SK-N-SH (cell line): ENCODE measurements at regions not wholly inside any gene's neighbourhood (a gene's known extent, or its start where the extent isn't known, plus 50 kb on each side); places are given as distances from the start of the nearest gene placed in this dataset.

Experiments
- CTCF ChIA-PET: fragments of 300-600, 350-600 bp; formaldehyde crosslinking; extraction: SDS; loops from one replicate; lab custom pipeline; 2021; lab: Yijun Ruan, JAX
- POLR2A ChIA-PET: fragments of 350-600 bp; sonication (Branson Sonifier 250); formaldehyde crosslinking; extraction: SDS; loops from one replicate; lab custom pipeline; 2020; ENCODE audit warnings: antibody characterized with exemption, inconsistent platforms; lab: Yijun Ruan, JAX
- DNase-seq: peaks from one replicate; pipeline ENCODE4 v3.0.0; 2012
- H2AFZ ChIP-seq: fragments of 200-600 bp; sonication (generic); 2 replicates; pipeline ENCODE4 v1.8.1; 2016; ENCODE audit warnings: antibody characterized with exemption, mild to moderate bottlenecking, low read depth
- H3F3A ChIP-seq: fragments of 200-600 bp; sonication (generic); replicated peaks from 2 replicates; pipeline ENCODE3; 2016; ENCODE audit warnings: antibody characterized with exemption, mild to moderate bottlenecking; ENCODE audit not compliant: insufficient read depth
- H3K27ac ChIP-seq, 2 experiments: fragments of 200-500 bp in 1 of 2; fragments of 200-600 bp in 1 of 2; sonication (Bioruptor generic) in 1 of 2; sonication (generic), shearing (Covaris generic) in 1 of 2; 2 replicates each; pipeline versions ENCODE4 v1.5.1 to v1.6.1; 2014 to 2016; ENCODE audit warnings: low read depth in 2 of 2, inconsistent platforms in 1 of 2, low read length in 1 of 2, mild to moderate bottlenecking in 1 of 2, mixed read lengths in 1 of 2
- H3K27me3 ChIP-seq: fragments of 200-600 bp; sonication (generic), shearing (Covaris generic); 2 replicates; pipeline ENCODE4 v1.6.1; 2016; ENCODE audit warnings: mixed run types; ENCODE audit not compliant: insufficient read depth
- H3K36me3 ChIP-seq, 2 experiments: fragments of 200-500 bp in 1 of 2; fragments of 200-600 bp in 1 of 2; sonication (Bioruptor generic) in 1 of 2; sonication (generic) in 1 of 2; replicated peaks in 1 of 2; 2 replicates each; pipeline versions ENCODE3 to v1.5.1; 2014 to 2016; ENCODE audit warnings: low read length in 1 of 2, mild to moderate bottlenecking in 1 of 2; ENCODE audit not compliant: insufficient read depth in 2 of 2, control insufficient read depth in 1 of 2
- H3K4me1 ChIP-seq, 2 experiments: fragments of 200-500 bp in 1 of 2; fragments of 200-600 bp in 1 of 2; sonication (Bioruptor generic) in 1 of 2; sonication (generic), shearing (Covaris generic) in 1 of 2; 2 replicates each; pipeline versions ENCODE4 v1.5.1 to v1.6.1; 2014 to 2016; ENCODE audit warnings: low read depth in 1 of 2, low read length in 1 of 2, mixed run types in 1 of 2; ENCODE audit not compliant: insufficient read depth in 2 of 2, control insufficient read depth in 1 of 2
- H3K4me2 ChIP-seq: fragments of 200-600 bp; sonication (generic), shearing (Covaris generic); 2 replicates; pipeline ENCODE4 v1.6.1; 2017; ENCODE audit warnings: mixed run types
- H3K4me3 ChIP-seq, 2 experiments: fragments of 200-500 bp in 1 of 2; fragments of 200-600 bp in 1 of 2; sonication (Bioruptor generic) in 1 of 2; sonication (generic), shearing (Covaris generic) in 1 of 2; 2 replicates each; pipeline versions ENCODE4 v1.5.1 to v1.8.1; 2014 to 2016; ENCODE audit warnings: low read depth in 2 of 2, inconsistent platforms in 1 of 2, low read length in 1 of 2, mild to moderate bottlenecking in 1 of 2, mixed read lengths in 1 of 2, moderate library complexity in 1 of 2
- H3K79me2 ChIP-seq: fragments of 200-600 bp; sonication (generic); 2 replicates; pipeline ENCODE4 v1.8.1; 2017; ENCODE audit warnings: mild to moderate bottlenecking; ENCODE audit not compliant: insufficient read depth
- H3K9ac ChIP-seq: fragments of 200-600 bp; sonication (generic); 2 replicates; pipeline ENCODE4 v1.6.1; 2017; ENCODE audit warnings: mixed run types
- H3K9me2 ChIP-seq: fragments of 200-600 bp; sonication (generic); 2 replicates; pipeline ENCODE4 v1.6.1; 2017; ENCODE audit warnings: mixed run types
- H3K9me3 ChIP-seq: fragments of 200-600 bp; sonication (generic); 2 replicates; pipeline ENCODE4 v1.6.1; 2017; ENCODE audit warnings: mixed run types, mild to moderate bottlenecking, moderate library complexity
- H4K20me1 ChIP-seq: fragments of 200-600 bp; sonication (generic); 2 replicates; pipeline ENCODE4 v1.6.1; 2017; ENCODE audit warnings: mild to moderate bottlenecking, mixed run types; ENCODE audit not compliant: insufficient read depth
- ELF1 ChIP-seq: IDR thresholded peaks from 2 replicates; pipeline ENCODE4 v1.4.0; 2012
- EP300 ChIP-seq, 2 experiments: IDR thresholded peaks; 2 replicates each; pipeline versions ENCODE4 v1.4.0 to v1.6.1; 2012; ENCODE audit warnings: borderline replicate concordance in 1 of 2, low read depth in 1 of 2, low read length in 1 of 2
- FOSL2 ChIP-seq: IDR thresholded peaks from 2 replicates; pipeline ENCODE4 v1.4.0; 2012; ENCODE audit warnings: low read depth, mild to moderate bottlenecking, moderate library complexity, borderline replicate concordance
- FOXJ3 ChIP-seq: sonication (generic); formaldehyde crosslinking; IDR thresholded peaks from 2 replicates; pipeline ENCODE4 v1.5.1; 2020; ENCODE audit warnings: mild to moderate bottlenecking, missing genetic modification reagents
- FOXM1 ChIP-seq: IDR thresholded peaks from 2 replicates; pipeline ENCODE4 v1.4.0; 2012; ENCODE audit warnings: low read depth, mild to moderate bottlenecking
- GABPA ChIP-seq: IDR thresholded peaks from 2 replicates; pipeline ENCODE4 v1.4.0; 2012; ENCODE audit warnings: low read depth, mild to moderate bottlenecking
- GATA2 ChIP-seq: sonication (generic); formaldehyde crosslinking; IDR thresholded peaks from 2 replicates; pipeline ENCODE4 v1.5.0; 2020; ENCODE audit warnings: mild to moderate bottlenecking, missing genetic modification reagents
- JUND ChIP-seq: IDR thresholded peaks from 2 replicates; pipeline ENCODE4 v1.4.0; 2012
- MEF2A ChIP-seq: IDR thresholded peaks from 2 replicates; pipeline ENCODE4 v1.4.0; 2012; ENCODE audit warnings: low read depth, borderline replicate concordance
- MXI1 ChIP-seq: IDR thresholded peaks from 2 replicates; pipeline ENCODE4 v1.6.1; 2012; ENCODE audit warnings: mild to moderate bottlenecking, low read depth, low read length, improper control_type of control experiment
- NFIC ChIP-seq: IDR thresholded peaks from 2 replicates; pipeline ENCODE4 v1.4.0; 2012; ENCODE audit warnings: borderline replicate concordance
- NRF1 ChIP-seq: IDR thresholded peaks from 2 replicates; pipeline ENCODE4 v1.6.1; 2012; ENCODE audit warnings: low read depth, mild to moderate bottlenecking, low read length
- POLR2AphosphoS5 ChIP-seq: IDR thresholded peaks from 2 replicates; pipeline ENCODE4 v1.6.1; 2012; ENCODE audit warnings: low read depth, low read length
- RAD21 ChIP-seq: IDR thresholded peaks from 2 replicates; pipeline ENCODE4 v1.6.1; 2012; ENCODE audit warnings: mild to moderate bottlenecking, low read length
- RCOR1 ChIP-seq: fragments of 150-350 bp; IDR thresholded peaks from 2 replicates; pipeline ENCODE4 v1.6.1; 2017; ENCODE audit warnings: antibody characterized with exemption, low read length
- RFX5 ChIP-seq: IDR thresholded peaks from 2 replicates; pipeline ENCODE4 v1.6.1; 2012; ENCODE audit warnings: mild to moderate bottlenecking, improper control_type of control experiment, low read length
- RXRA ChIP-seq: IDR thresholded peaks from 2 replicates; pipeline ENCODE4 v1.4.0; 2012; ENCODE audit warnings: low read depth, mild to moderate bottlenecking, borderline replicate concordance
- SIN3A ChIP-seq: IDR thresholded peaks from 2 replicates; pipeline ENCODE4 v1.6.1; 2012; ENCODE audit warnings: low read depth, mild to moderate bottlenecking, low read length, moderate library complexity, borderline replicate concordance
- SMC3 ChIP-seq: IDR thresholded peaks from 2 replicates; pipeline ENCODE4 v1.6.1; 2012; ENCODE audit warnings: low read depth, low read length, improper control_type of control experiment
- TAF1 ChIP-seq: IDR thresholded peaks from 2 replicates; pipeline ENCODE4 v1.6.1; 2012; ENCODE audit warnings: low read depth, mild to moderate bottlenecking, low read length, moderate library complexity, borderline replicate concordance
- TCF12 ChIP-seq: IDR thresholded peaks from 2 replicates; pipeline ENCODE4 v1.4.0; 2012
- TEAD4 ChIP-seq: IDR thresholded peaks from 2 replicates; pipeline ENCODE4 v1.4.0; 2012; ENCODE audit warnings: mild to moderate bottlenecking, borderline replicate concordance; ENCODE audit not compliant: insufficient read depth
- YY1 ChIP-seq: IDR thresholded peaks from 2 replicates; pipeline ENCODE4 v1.4.0; 2012; ENCODE audit warnings: low read depth, mild to moderate bottlenecking
- WGBS: methylation state at CpG from one replicate; pipeline ENCODE4 v1.1.6; 2017; ENCODE audit warnings: low lambda C conversion rate; 5-methylcytosine and 5-hydroxymethylcytosine counted together
- TF ChIP-seq, protein P1 (sequence below): IDR thresholded peaks from 2 replicates; pipeline ENCODE4 v1.4.0; 2012; ENCODE audit warnings: low read depth
- TF ChIP-seq, protein P2 (sequence below): IDR thresholded peaks from 2 replicates; pipeline ENCODE4 v1.6.1; 2012; ENCODE audit warnings: mild to moderate bottlenecking, low read depth, low read length, moderate library complexity
- TF ChIP-seq, protein P3 (sequence below): IDR thresholded peaks from 2 replicates; pipeline ENCODE4 v1.4.0; 2012; ENCODE audit warnings: low read depth, borderline replicate concordance
- TF ChIP-seq, protein P4 (sequence below): IDR thresholded peaks from 2 replicates; pipeline ENCODE4; 2012
- TF ChIP-seq, protein P5 (sequence below): fragments of 150-350 bp; IDR thresholded peaks from 2 replicates; pipeline ENCODE4 v1.6.1; 2017; ENCODE audit warnings: antibody characterized with exemption, low read length, low read depth, borderline replicate concordance

DNA sequence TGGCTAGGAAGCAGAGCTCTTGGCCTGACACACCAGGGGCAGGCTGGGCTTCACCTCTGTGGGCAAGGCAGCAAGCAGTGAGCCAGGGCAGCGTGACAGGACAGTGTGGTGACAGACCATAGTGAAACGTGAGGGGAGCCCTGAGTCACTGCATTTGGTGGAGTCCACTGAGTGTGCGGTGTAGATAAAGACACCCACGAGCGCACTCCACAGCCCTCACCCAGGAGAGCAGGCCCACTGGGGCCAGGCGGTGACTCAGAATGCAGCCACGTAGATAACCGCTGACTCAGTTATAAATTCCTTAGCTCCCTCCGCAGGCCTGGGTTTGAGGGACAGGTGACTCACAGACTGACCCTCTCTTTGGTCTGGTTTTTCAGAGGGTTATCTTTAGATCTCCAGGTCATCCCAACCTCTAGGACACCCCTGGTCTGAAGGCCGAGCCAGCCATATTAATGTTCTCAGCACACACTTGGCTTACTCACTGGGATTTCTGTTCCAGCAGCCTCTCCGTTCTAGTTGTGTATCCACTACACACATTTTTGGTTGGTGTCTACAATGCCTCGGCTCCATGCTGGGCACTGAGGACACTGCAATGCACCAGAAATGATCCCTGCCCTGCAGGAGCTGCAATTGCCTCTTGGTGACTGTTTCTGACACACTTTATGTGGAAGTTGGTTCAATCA is 90.2 kb upstream of the TSPAN2 start:
- H4K20me1 ChIP-seq: no peaks in the 10 kb centered on the region
- no peak overlapping the region for H2AFZ ChIP-seq
- no peaks in the 10 kb centered on the region for H3K9me2 ChIP-seq
- WGBS: 17% methylated on average over 10 of the region's 12 CpGs
- ChIA-PET CTCF (no interaction called here), POLR2A (no interaction called here)
- peaks cover 2 to 23% of the 10 kb centered on the region in 2 experiments; a peak in 3 of 4 replicates for H3K4me1 ChIP-seq
- TF ChIP-seq FOSL2 (peak; percentile 100), RXRA (peak; percentile 99), MXI1 (no peak), RCOR1 (no peak), GABPA (no peak), SIN3A (peak; percentile 72; the same call in 1 of the 2 replicates), RFX5 (no peak), NFIC (peak; percentile 89), MEF2A (peak; percentile 94), POLR2AphosphoS5 (peak; percentile 85; the same call in 1 of the 2 replicates), NRF1 (no peak), TAF1 (no peak), FOXM1 (peak; percentile 87; the same call in 1 of the 2 replicates), ELF1 (no peak; the same call in 1 of the 2 replicates), GATA2 (CRISPR knock-in tag) (no peak), TEAD4 (peak; percentile 99), FOXJ3 (CRISPR knock-in tag) (no peak), EP300 (IDR thresholded peaks at IDR 0.05; ENCODE audit: borderline replicate concordance in 1 of 2, low read depth in 1 of 2, low read length in 1 of 2) (peak in 1 of 2 experiments; percentile 98; a peak in 2 of 4 replicates), YY1 (no peak; the same call in 1 of the 2 replicates), RAD21 (no peak), SMC3 (no peak), JUND (peak; percentile 99), TCF12 (peak; percentile 97)
- TF ChIP-seq, protein P1, sequence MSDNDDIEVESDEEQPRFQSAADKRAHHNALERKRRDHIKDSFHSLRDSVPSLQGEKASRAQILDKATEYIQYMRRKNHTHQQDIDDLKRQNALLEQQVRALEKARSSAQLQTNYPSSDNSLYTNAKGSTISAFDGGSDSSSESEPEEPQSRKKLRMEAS: peak; percentile 86
- TF ChIP-seq, protein P2, sequence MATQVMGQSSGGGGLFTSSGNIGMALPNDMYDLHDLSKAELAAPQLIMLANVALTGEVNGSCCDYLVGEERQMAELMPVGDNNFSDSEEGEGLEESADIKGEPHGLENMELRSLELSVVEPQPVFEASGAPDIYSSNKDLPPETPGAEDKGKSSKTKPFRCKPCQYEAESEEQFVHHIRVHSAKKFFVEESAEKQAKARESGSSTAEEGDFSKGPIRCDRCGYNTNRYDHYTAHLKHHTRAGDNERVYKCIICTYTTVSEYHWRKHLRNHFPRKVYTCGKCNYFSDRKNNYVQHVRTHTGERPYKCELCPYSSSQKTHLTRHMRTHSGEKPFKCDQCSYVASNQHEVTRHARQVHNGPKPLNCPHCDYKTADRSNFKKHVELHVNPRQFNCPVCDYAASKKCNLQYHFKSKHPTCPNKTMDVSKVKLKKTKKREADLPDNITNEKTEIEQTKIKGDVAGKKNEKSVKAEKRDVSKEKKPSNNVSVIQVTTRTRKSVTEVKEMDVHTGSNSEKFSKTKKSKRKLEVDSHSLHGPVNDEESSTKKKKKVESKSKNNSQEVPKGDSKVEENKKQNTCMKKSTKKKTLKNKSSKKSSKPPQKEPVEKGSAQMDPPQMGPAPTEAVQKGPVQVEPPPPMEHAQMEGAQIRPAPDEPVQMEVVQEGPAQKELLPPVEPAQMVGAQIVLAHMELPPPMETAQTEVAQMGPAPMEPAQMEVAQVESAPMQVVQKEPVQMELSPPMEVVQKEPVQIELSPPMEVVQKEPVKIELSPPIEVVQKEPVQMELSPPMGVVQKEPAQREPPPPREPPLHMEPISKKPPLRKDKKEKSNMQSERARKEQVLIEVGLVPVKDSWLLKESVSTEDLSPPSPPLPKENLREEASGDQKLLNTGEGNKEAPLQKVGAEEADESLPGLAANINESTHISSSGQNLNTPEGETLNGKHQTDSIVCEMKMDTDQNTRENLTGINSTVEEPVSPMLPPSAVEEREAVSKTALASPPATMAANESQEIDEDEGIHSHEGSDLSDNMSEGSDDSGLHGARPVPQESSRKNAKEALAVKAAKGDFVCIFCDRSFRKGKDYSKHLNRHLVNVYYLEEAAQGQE: peak; percentile 54; the same call in 1 of the 2 replicates
- TF ChIP-seq, protein P3, sequence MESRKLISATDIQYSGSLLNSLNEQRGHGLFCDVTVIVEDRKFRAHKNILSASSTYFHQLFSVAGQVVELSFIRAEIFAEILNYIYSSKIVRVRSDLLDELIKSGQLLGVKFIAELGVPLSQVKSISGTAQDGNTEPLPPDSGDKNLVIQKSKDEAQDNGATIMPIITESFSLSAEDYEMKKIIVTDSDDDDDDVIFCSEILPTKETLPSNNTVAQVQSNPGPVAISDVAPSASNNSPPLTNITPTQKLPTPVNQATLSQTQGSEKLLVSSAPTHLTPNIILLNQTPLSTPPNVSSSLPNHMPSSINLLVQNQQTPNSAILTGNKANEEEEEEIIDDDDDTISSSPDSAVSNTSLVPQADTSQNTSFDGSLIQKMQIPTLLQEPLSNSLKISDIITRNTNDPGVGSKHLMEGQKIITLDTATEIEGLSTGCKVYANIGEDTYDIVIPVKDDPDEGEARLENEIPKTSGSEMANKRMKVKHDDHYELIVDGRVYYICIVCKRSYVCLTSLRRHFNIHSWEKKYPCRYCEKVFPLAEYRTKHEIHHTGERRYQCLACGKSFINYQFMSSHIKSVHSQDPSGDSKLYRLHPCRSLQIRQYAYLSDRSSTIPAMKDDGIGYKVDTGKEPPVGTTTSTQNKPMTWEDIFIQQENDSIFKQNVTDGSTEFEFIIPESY: peak; percentile 84
- TF ChIP-seq, protein P4, sequence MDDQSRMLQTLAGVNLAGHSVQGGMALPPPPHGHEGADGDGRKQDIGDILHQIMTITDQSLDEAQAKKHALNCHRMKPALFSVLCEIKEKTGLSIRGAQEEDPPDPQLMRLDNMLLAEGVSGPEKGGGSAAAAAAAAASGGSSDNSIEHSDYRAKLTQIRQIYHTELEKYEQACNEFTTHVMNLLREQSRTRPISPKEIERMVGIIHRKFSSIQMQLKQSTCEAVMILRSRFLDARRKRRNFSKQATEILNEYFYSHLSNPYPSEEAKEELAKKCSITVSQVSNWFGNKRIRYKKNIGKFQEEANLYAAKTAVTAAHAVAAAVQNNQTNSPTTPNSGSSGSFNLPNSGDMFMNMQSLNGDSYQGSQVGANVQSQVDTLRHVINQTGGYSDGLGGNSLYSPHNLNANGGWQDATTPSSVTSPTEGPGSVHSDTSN: peak; percentile 96
- TF ChIP-seq, protein P5, sequence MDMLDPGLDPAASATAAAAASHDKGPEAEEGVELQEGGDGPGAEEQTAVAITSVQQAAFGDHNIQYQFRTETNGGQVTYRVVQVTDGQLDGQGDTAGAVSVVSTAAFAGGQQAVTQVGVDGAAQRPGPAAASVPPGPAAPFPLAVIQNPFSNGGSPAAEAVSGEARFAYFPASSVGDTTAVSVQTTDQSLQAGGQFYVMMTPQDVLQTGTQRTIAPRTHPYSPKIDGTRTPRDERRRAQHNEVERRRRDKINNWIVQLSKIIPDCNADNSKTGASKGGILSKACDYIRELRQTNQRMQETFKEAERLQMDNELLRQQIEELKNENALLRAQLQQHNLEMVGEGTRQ: no peak
- H3K4me3 ChIP-seq: no peak overlapping the region
- no peaks in the 10 kb centered on the region for H3K36me3 ChIP-seq
- peaks cover 19% of the 10 kb centered on the region for H3F3A ChIP-seq
- H3K27me3 ChIP-seq: no peaks in the 10 kb centered on the region
- H3K79me2 ChIP-seq: no peaks in the 10 kb centered on the region
- peak overlapping the region; percentile 48 for H3K9ac ChIP-seq
- peak overlapping the region; percentile 38; the same call in 1 of the 2 replicates for H3K4me2 ChIP-seq
- no peak for DNase-seq
- peak overlapping the region in 1 of 2 experiments; percentile 89; a peak in 3 of 4 replicates for H3K27ac ChIP-seq
- no peaks in the 10 kb centered on the region for H3K9me3 ChIP-seq
